ENCODE measurements at regions not wholly inside any gene's neighbourhood (a gene's known extent, or its start where the extent isn't known, plus 50 kb on each side); places are given as distances from the start of the nearest gene placed in this dataset.

DNA sequence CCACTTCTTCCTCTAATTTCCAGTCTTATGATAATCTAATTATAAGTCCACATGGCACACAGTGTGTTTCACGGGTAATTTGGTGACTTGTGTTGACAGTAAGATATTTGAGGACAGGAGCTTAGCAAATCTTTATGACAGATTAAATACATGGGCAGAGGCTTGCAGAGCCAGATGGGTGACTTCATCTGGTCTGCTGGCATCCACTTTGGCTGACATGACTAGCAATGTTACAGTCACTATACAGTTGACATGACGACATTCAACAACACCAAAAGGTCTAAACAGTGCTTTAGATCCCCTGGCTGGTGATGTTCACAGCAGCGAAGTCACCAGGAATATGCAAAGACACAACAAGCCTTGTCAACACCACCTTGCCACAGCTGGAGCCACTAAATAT is 147.2 kb downstream of the ETS2 start:
- no peak for TF ChIP-seq GATA2 (IDR thresholded peaks at IDR 0.05; ENCODE audit: low read depth, low read length)
- TF ChIP-seq GATA3 (IDR thresholded peaks at IDR 0.05; ENCODE audit: low read depth, low read length): no peak

Data from SH-SY5Y (cell line).